Panc1 (cell line): ENCODE measurements at regions not wholly inside any gene's neighbourhood (a gene's known extent, or its start where the extent isn't known, plus 50 kb on each side); places are given as distances from the start of the nearest gene placed in this dataset.

Experiments used
- ATAC-seq: fragments of 200-7000 bp; cut with Tn5 transposase; 2 replicates; pipeline ENCODE4 v1.9.1; 2020; ENCODE audit warnings: mild to moderate bottlenecking, moderate library complexity
- BruUV-seq: library from RNA; stranded (reverse); fragments of 400-500 nt; replicated peaks from 2 replicates; lab custom pipeline; 2021; lab: Mats Ljungman, UMichigan
- CTCF ChIA-PET: fragments of 300-600 bp; sonication (Branson Sonifier 250); formaldehyde crosslinking; loops from one replicate; lab custom pipeline; 2022; ENCODE audit warnings: antibody characterized with exemption; lab: Charles Lee
- POLR2A ChIA-PET: fragments of 300-600 bp; sonication (Branson Sonifier 250); formaldehyde crosslinking; loops from one replicate; lab custom pipeline; 2022; ENCODE audit warnings: antibody characterized with exemption; lab: Charles Lee
- DNase-seq: peaks from one replicate; pipeline ENCODE4 v3.0.0-alpha.2; 2010; ENCODE audit warnings: low read depth, low spot score
- H3K27ac ChIP-seq: 2 replicates; pipeline ENCODE4 v1.5.1; 2011; ENCODE audit warnings: mild to moderate bottlenecking, low read length, inconsistent platforms
- H3K27me3 ChIP-seq: fragments of 200-500 bp; sonication (Bioruptor generic); 2 replicates; pipeline ENCODE4 v1.6.0; 2014; ENCODE audit warnings: low read length, inconsistent platforms; ENCODE audit not compliant: control insufficient read depth, insufficient read depth
- H3K36me3 ChIP-seq: fragments of 200-500 bp; sonication (Bioruptor generic); 2 replicates; pipeline ENCODE4 v1.5.1; 2014; ENCODE audit warnings: inconsistent platforms, mild to moderate bottlenecking, low read length, moderate library complexity; ENCODE audit not compliant: control insufficient read depth, insufficient read depth
- H3K4me1 ChIP-seq: 2 replicates; pipeline ENCODE4 v1.5.1; 2011; ENCODE audit warnings: inconsistent platforms, mild to moderate bottlenecking, low read length, moderate library complexity; ENCODE audit not compliant: control insufficient read depth, insufficient read depth
- H3K4me3 ChIP-seq, 2 experiments: 2 replicates each; pipeline ENCODE4 v1.5.1; 2011 to 2012; ENCODE audit warnings: low read depth in 2 of 2, low read length in 2 of 2, mild to moderate bottlenecking in 2 of 2, inconsistent platforms in 1 of 2, moderate library complexity in 1 of 2
- H3K9me3 ChIP-seq: fragments of 200-500 bp; sonication (Bioruptor generic); 2 replicates; pipeline ENCODE4 v1.5.1; 2014; ENCODE audit warnings: low read depth, mild to moderate bottlenecking, inconsistent platforms, low read length, moderate library complexity; ENCODE audit not compliant: control insufficient read depth, insufficient read depth
- CTCF ChIP-seq: fragments of 450-650 bp; IDR thresholded peaks from 2 replicates; pipeline ENCODE4 v1.5.1; 2017; ENCODE audit warnings: mild to moderate bottlenecking
- POLR2AphosphoS5 ChIP-seq: IDR thresholded peaks from 2 replicates; pipeline ENCODE4 v1.6.1; 2012; ENCODE audit warnings: mild to moderate bottlenecking, low read depth, low read length, moderate library complexity
- REST ChIP-seq, 2 experiments: IDR thresholded peaks; 2 replicates each; pipeline ENCODE4 v1.6.1; 2011 to 2012; ENCODE audit warnings: low read depth in 2 of 2, control low read depth in 1 of 2, low read length in 1 of 2, mild to moderate bottlenecking in 1 of 2, moderate library complexity in 1 of 2; ENCODE audit not compliant: insufficient read depth in 1 of 2
- SIN3A ChIP-seq: IDR thresholded peaks from 2 replicates; pipeline ENCODE4 v1.6.1; 2012; ENCODE audit warnings: low read depth, mild to moderate bottlenecking, low read length, moderate library complexity, borderline replicate concordance; ENCODE audit not compliant: insufficient read depth
- TCF7L2 ChIP-seq: IDR thresholded peaks from 2 replicates; pipeline ENCODE4 v1.6.1; 2011; ENCODE audit warnings: mild to moderate bottlenecking, low read depth, low read length, inconsistent platforms
- in situ Hi-C: cut with HindIII; loops from 2 replicates; pipeline ENCODE4 v1.10.0; 2016; ENCODE audit warnings: low sequenced_read_pairs, low pct_unique_long_range_greater_than_20kb
- intact Hi-C: fragments of 100-400 bp; cut with micrococcal nuclease; formaldehyde crosslinking; loops from one replicate; pipeline ENCODE4 v1.10.0; 2022; ENCODE audit not compliant: unreplicated experiment

GRCh38 chr9:108138516-108138915 lies 648.9 kb upstream of the KLF4 start:
- ATAC-seq (no peak), DNase-seq (no peak)
- intact Hi-C loops (no loop called here), in situ Hi-C loops (no loop called here)
- ChIA-PET CTCF (no interaction called here), POLR2A (no interaction called here)
- no peak overlapping the region for H3K4me3 ChIP-seq
- BruUV-seq = no TSS peak
- no peak for TF ChIP-seq TCF7L2
- TF ChIP-seq SIN3A = no peak
- no peak for TF ChIP-seq POLR2AphosphoS5
- no peak for TF ChIP-seq REST (IDR thresholded peaks at IDR 0.05; ENCODE audit: insufficient read depth in 1 of 2, low read depth in 2 of 2, low read length in 1 of 2)
- TF ChIP-seq CTCF = no peak
- no peaks in the 10 kb centered on the region for H3K27me3 ChIP-seq
- no peak overlapping the region for H3K27ac ChIP-seq
- no peaks in the 10 kb centered on the region for H3K36me3 ChIP-seq
- H3K4me1 ChIP-seq = no peaks in the 10 kb centered on the region
- no peaks in the 10 kb centered on the region for H3K9me3 ChIP-seq

GRCh38 chr9:108136656-108137055 lies 647.1 kb upstream of the KLF4 start:
- BruUV-seq = no TSS peak
- in situ Hi-C loops = no loop called here

More at GRCh38 chr9:108136656-108137055, 647.1 kb upstream of the KLF4 start:
- ATAC-seq (no peak), DNase-seq (no peak)
- TF ChIP-seq REST (IDR thresholded peaks at IDR 0.05; ENCODE audit: insufficient read depth in 1 of 2, low read depth in 2 of 2, low read length in 1 of 2) (no peak), CTCF (no peak), SIN3A (no peak), TCF7L2 (no peak), POLR2AphosphoS5 (no peak)
- intact Hi-C loops = no loop called here
- no peak overlapping the region for H3K27ac ChIP-seq
- no peaks in the 10 kb centered on the region for H3K4me1 ChIP-seq
- no peaks in the 10 kb centered on the region for H3K27me3 ChIP-seq
- H3K9me3 ChIP-seq = no peaks in the 10 kb centered on the region
- no peaks in the 10 kb centered on the region for H3K36me3 ChIP-seq
- no peak overlapping the region for H3K4me3 ChIP-seq
- CTCF ChIA-PET = no interaction called here
- POLR2A ChIA-PET = no interaction called here
